Adrenal gland (tissue), 5 donors: ENCODE measurements at regions not wholly inside any gene's neighbourhood (a gene's known extent, or its start where the extent isn't known, plus 50 kb on each side); places are given as distances from the start of the nearest gene placed in this dataset.

Experiments
- POLR2A ChIP-seq, 2 donors: fragments of 450-650 bp; IDR thresholded peaks; one replicate each; pipeline ENCODE4 v1.6.1; 2017; ENCODE audit warnings: antibody characterized with exemption in 2 of 2, mild to moderate bottlenecking in 2 of 2, moderate library complexity in 1 of 2
- TF ChIP-seq, protein P1 (sequence below), 6 experiments: fragments of 450-650 bp in 4 of 6; fragments of 200-600 bp in 2 of 6; sonication (generic) in 1 of 6; IDR thresholded peaks; 1 replicate in 5 of 6; 2 replicates in 1 of 6; pipeline versions ENCODE4 v1.5.1 to v1.8.0; 2016 to 2021; ENCODE audit warnings: antibody characterized with exemption in 6 of 6, mild to moderate bottlenecking in 2 of 6, moderate library complexity in 1 of 6
- donor health status: DM: no; HTN: no; CAD: no.

DNA sequence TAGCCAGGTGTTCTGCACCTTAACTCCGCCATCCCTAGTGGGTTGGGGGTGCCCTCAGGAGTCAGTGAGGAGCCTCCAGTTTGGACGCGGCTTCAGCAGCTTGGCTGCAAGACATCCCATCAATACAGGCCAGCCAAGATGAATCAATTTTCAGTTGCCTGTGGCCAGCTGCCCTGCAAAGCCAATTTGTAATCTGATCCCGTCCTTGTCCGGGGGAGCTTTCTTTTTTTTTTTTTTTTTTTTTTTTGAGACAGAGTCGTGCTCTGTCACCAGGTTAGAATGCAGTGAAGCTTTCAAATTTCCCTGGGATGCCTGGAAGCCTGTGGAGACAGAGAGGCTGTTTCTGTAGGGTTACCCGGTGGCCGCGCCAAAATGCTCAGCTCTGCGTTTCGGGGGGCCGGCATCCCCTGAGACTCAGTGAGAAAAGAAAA lies 192.5 kb downstream of the ASMT start:
- TF ChIP-seq, protein P1, sequence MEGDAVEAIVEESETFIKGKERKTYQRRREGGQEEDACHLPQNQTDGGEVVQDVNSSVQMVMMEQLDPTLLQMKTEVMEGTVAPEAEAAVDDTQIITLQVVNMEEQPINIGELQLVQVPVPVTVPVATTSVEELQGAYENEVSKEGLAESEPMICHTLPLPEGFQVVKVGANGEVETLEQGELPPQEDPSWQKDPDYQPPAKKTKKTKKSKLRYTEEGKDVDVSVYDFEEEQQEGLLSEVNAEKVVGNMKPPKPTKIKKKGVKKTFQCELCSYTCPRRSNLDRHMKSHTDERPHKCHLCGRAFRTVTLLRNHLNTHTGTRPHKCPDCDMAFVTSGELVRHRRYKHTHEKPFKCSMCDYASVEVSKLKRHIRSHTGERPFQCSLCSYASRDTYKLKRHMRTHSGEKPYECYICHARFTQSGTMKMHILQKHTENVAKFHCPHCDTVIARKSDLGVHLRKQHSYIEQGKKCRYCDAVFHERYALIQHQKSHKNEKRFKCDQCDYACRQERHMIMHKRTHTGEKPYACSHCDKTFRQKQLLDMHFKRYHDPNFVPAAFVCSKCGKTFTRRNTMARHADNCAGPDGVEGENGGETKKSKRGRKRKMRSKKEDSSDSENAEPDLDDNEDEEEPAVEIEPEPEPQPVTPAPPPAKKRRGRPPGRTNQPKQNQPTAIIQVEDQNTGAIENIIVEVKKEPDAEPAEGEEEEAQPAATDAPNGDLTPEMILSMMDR (IDR thresholded peaks at IDR 0.05), result no peak
- no peak for TF ChIP-seq POLR2A (IDR thresholded peaks at IDR 0.05)
